Uterus (tissue), 2 donors: ENCODE measurements at regions not wholly inside any gene's neighbourhood (a gene's known extent, or its start where the extent isn't known, plus 50 kb on each side); places are given as distances from the start of the nearest gene placed in this dataset.

Experiments used
- POLR2A ChIP-seq, 2 donors: fragments of 450-650 bp; IDR thresholded peaks; one replicate each; pipeline ENCODE4 v1.6.1; 2016; ENCODE audit warnings: antibody characterized with exemption in 2 of 2, mild to moderate bottlenecking in 1 of 2, moderate library complexity in 1 of 2
- TF ChIP-seq, protein P1 (sequence below), 4 experiments: fragments of 200-600 bp in 2 of 4; fragments of 450-650 bp in 2 of 4; sonication (generic) in 2 of 4; IDR thresholded peaks; one replicate each; pipeline ENCODE4 v1.5.1; 2016 to 2019; ENCODE audit warnings: antibody characterized with exemption in 4 of 4, mild to moderate bottlenecking in 2 of 4, moderate library complexity in 1 of 4

DNA sequence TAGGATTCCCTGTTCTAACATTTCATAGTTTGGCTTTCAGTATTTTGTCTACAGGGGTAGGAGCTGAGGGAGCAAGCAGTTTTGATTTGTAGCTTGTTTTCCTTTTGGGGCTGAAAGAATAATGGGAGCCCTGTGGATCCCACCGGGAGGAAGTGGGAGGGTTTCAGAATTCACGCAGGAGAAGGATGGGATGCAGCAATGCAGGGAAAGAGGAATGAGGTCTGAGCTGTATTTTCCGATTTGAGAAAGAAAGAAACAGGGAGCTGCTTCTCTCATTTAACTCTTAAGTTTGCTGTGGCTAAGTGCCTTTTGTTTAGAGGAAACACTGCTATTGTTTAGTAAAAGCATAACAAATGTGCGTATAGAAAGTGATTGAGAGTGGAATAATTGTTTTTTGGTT, 141.0 kb downstream of the ADCYAP1 start:
- TF ChIP-seq, protein P1, sequence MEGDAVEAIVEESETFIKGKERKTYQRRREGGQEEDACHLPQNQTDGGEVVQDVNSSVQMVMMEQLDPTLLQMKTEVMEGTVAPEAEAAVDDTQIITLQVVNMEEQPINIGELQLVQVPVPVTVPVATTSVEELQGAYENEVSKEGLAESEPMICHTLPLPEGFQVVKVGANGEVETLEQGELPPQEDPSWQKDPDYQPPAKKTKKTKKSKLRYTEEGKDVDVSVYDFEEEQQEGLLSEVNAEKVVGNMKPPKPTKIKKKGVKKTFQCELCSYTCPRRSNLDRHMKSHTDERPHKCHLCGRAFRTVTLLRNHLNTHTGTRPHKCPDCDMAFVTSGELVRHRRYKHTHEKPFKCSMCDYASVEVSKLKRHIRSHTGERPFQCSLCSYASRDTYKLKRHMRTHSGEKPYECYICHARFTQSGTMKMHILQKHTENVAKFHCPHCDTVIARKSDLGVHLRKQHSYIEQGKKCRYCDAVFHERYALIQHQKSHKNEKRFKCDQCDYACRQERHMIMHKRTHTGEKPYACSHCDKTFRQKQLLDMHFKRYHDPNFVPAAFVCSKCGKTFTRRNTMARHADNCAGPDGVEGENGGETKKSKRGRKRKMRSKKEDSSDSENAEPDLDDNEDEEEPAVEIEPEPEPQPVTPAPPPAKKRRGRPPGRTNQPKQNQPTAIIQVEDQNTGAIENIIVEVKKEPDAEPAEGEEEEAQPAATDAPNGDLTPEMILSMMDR (IDR thresholded peaks at IDR 0.05): no peak
- no peak for TF ChIP-seq POLR2A (IDR thresholded peaks at IDR 0.05)
